GM18868 (cell line): ENCODE measurements at regions not wholly inside any gene's neighbourhood (a gene's known extent, or its start where the extent isn't known, plus 50 kb on each side); places are given as distances from the start of the nearest gene placed in this dataset.

Source experiments
- ATAC-seq: cut with Tn5 transposase; IDR thresholded peaks from one replicate; pipeline ENCODE4 v1.9.1; 2021; ENCODE audit warnings: mild to moderate bottlenecking, moderate library complexity; ENCODE audit not compliant: unreplicated experiment

DNA sequence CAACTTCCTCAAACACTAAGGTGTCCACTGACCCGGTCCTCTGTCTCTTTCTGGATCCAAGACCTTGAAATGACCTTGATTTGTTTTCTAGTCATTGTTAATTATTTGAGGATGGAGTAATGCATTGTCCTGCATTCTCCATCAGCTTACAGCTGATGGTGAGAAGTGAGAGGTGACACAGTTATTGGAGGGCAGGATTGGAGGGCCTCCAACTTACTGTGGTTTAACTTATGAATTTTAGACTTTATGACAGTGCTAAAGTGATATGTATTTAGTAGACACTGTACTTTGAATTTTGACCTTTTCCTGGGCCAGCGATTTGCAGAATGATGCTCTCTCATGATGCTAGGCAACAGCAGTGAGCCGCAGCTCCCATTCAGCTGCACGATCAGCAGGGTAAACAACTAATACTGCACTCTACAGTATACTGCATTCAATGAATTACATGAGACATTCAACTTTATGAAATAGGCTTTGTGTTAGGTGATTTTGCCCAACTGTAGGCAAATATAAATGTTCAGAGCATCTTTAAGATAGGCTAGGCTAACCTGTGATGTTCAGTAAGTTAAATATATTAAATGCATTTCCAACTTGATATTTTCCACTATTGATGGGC lies 200.0 kb upstream of the MEX3C start:
- peak; percentile 46 for ATAC-seq

- ATAC-seq, result no peak
These were observed 200.6 kb upstream of the MEX3C start for GRCh38 chr18:51398104-51398503.

- no peak for ATAC-seq
These were observed 202.1 kb upstream of the MEX3C start for GRCh38 chr18:51399491-51400122.

DNA sequence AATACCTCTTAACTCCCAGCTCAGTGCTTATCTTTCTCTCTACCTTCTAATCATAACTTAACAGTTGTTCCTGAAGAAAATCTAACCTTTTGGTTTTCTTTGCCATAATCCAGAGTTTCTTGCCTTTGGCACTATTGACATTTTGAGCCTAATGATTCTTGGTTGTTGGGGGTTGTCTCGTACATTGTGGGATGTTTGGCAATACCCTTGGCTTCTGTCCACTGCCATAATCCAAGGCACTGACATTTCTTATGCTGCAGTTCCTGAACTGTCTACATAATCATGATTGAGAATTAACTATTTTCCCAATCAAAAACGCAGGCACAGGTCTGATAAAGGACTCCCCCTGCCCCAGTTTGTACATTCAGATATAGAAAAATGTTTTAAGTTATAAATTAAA lies 203.2 kb upstream of the MEX3C start:
- no peak for ATAC-seq

- no peak for ATAC-seq
These were observed 204.4 kb upstream of the MEX3C start for GRCh38 chr18:51401912-51402311.

DNA sequence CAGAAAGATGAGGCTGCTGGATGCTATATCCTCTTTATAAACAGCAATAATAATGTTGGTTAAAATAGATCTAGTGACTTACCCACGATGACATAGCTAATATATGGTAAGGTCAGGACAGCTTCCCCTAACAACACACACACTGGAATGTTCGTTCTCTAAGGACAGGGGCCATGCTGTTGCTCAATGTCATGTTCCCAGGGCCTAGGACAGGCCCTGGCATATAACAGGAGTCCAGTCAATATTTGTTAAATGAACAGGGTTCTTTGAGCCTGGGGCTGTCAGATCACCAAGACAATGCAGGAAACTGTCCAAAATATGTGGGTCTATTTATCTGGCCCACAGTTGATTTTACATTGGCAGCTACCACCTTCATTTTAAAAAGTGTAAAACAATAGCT lies 207.1 kb upstream of the MEX3C start:
- ATAC-seq, result no peak

DNA sequence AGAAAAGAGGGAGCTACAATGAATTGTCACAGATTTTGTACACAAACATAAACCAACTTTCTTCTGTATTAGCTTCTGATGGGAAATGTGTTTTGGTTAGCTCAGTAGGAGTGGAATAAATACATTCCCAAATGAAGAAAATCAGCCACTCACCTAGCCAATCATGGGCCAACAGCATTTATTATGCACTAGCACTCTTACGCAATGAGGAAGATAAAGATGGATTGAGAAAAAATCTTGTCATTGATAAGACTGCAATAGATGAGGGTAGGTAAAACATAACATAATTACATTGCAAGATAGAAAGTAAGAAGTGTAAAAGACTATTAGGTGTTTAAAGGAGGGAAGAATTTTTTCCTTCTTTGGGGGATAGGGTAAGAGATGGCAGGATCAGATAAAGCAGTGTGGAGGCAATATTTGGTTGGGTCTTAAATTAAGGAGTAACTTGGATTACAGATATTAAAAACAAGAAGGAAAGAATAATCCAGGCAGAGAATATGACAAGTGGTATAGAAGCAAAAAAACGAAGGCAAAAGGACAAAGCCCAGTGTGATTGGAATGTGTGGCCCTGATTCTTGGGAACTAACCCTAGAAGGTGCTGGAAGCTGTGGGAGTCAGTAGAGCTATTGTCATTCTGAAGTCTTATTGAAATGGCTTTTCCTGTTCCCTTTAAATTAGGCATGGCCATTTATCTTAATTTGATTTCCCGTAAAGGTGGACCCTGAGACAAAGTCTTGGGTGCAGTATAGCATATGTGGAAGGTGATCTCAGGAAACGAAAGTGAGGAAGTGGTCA lies 208.4 kb upstream of the MEX3C start:
- no peak for ATAC-seq

- ATAC-seq, result no peak
These were observed 220.4 kb upstream of the MEX3C start for GRCh38 chr18:51417643-51418483.

- ATAC-seq, result peak; percentile 85
These were observed 228.0 kb upstream of the MEX3C start for GRCh38 chr18:51425475-51425874.

GRCh38 chr18:51425889-51426288 lies 228.4 kb upstream of the MEX3C start:
- peak; percentile 57 for ATAC-seq

DNA sequence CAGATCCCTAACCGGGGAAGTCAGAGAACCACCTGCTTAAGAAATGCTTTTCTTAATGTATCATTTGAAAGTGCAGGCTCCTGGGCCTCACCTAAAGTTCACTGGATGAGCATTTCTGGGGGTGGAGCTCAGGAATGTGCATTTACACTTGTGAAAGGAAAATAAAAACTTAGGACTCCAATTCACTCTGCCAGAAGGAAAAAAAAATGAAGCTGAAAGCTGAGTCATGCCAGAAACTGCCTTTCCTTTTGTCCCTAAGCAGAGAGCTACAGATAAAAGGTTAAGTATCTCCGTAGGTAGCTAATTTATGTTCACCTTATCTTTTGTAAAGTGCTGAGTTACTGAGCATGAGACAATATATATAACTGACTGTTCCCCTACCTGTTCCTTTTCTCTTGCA lies 229.5 kb upstream of the MEX3C start:
- ATAC-seq, result no peak

DNA sequence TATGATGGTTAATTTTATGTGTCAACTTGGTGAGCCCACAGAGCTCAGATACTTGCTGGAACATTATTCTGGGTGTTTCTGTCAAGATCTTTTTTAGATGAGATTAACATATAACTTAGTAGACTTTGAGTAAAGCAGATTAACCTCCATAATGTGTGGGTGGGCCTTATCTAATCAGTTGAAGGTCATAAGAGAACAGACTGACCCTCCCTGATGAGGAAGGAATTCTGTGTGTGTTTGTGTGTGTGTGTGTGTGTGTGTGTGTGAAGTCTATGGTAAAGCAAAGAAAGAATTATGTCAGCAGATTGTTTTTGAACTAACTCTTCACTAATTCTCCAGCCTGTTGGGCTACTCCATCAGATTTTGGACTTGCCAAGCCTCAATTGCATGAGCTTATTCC lies 232.2 kb upstream of the MEX3C start:
- ATAC-seq, result no peak

DNA sequence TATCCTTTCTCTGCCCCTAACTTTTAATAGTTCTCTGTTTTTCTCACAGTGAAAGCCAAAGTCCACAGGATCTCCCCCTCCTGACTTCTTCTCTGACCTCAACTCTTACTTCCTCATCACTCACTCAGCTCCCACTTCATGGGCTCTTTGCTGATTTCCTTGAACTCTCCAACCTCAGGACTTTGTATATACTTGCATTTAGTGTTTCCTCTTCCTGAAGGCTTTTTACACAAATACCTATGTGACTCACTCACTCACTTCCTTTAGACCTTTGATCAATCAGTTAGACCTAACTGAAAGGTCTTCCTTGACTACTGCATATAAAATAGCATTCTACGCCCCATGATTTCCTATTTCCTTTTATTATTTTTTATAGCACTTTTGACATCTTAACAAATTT lies 233.1 kb upstream of the MEX3C start:
- no peak for ATAC-seq

DNA sequence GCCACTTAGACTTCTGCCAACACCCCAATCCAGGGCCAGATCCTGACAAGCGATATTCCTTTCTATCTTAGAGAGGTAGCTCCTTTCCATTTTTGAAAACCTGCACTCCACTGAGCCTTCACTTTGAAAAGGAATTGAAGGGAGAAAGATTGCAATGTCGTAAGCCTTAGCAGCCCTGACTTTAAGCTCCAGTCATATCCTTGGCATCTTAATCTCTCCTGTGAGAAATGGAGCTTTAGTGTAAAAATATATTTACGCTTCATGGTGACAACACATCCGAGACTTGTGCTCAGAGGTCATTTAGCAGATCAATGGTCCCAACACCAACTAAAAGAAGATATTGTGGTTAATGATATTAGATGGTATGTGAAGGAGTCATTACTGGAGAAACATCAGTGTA lies 235.8 kb upstream of the MEX3C start:
- no peak for ATAC-seq

GRCh38 chr18:51433881-51434280 lies 236.4 kb upstream of the MEX3C start:
- no peak for ATAC-seq

DNA sequence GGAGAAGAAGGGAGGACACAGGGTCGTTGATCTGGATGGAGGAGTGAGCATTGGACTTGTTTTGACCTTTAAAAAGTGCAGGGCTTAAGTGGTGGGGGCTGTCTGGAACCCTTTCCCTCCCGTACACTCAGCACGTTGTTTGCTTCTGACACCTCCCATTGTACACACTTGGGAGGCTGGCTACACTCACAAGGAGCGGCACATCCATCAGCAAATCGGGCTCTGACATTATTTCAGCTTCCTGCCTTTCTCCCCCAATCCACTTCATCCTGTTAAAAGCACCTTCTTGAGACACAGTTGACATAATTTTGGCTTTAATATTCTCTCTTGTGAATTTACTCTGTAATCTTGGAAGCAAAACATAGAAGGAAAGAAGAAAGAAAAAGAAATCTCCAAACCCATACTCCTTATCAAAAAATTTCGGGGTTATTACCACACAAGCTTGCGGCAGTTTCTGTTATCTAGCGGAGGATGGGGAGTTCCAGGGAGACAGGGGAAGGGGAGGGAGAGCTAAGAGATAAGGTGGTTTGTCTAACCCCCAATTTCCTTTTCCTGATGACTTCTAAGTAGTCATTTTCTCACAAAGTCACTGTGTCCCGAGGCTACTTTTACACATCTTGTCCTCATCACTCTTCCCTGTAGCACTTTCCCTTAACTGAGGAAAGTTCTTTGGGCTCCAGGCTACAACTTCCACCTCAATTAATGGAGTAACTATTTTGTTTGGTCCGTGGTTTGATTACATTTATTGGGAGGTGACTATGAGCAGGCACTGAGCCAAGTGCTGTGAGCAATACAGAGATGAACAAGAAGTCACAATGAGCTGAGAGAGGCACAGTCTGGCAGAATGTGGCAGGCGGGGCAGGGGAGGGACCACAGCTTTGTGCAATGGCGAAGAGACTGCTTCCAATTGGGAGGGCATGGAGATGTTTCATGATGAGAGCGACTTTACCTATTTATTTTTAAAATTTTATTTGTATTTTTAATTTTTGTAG lies 240.1 kb upstream of the MEX3C start:
- peak; percentile 48 for ATAC-seq

- no peak for ATAC-seq
These were observed 241.4 kb upstream of the MEX3C start for GRCh38 chr18:51438797-51439350.

DNA sequence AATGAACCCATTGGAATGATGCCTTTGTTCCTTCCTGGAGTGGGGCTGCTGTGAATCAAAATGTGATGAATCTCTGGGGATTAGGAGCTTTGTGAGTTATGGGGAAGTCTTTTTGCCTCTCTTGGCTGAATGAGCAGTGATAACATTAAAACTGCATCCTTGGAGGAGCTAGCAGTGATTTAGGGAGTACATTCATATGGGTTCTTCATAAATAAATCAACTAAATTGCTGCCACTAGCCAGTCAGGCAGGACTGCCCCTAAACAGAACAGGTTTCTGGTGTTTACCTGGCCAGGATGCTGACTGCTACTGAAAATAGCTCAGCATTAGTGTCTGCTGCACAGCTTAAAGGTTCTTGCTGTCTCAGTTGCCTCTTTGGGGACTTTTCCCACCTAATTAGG lies 244.5 kb upstream of the MEX3C start:
- no peak for ATAC-seq

DNA sequence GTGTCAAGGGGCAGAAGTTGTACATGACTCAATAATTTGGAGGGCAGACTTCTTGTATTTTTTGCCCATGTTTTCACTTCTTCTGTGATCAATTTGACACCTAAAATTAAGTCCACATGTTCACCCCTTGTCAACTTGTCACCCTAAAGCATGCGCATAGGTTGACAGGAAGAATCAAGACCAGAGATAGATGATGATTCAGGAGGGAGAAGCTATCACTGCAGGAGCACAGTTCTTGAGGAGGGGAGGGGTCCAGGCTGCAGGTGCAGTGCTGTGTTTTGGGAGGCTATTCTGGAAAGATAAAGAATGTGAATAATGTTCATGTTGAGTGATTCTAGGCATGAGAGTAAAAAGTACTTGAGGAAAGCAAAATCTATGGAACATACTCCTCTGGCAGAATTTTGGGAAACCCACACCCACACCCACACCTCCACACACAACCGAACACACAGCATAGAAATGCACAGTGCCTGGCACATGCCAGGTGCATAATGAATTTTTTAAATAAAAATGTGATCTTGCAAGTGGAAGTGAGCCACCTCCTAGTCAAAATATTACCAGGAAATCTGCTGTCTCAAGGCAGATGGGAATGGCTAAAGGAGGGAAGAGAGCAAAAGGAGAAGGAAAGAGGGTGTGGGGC lies 249.2 kb upstream of the MEX3C start:
- ATAC-seq, result no peak
